Glutamatergic neuron (in vitro differentiated cells): ENCODE measurements at regions not wholly inside any gene's neighbourhood (a gene's known extent, or its start where the extent isn't known, plus 50 kb on each side); places are given as distances from the start of the nearest gene placed in this dataset.

Experiments
- DNase-seq: peaks from one replicate; pipeline ENCODE4 v3.0.0; 2022
- H3K27ac Mint-ChIP-seq: one replicate; pipeline ENCODE4 v1.8.0; 2020; ENCODE audit warnings: mild to moderate bottlenecking, mixed read lengths, inconsistent platforms; ENCODE audit not compliant: unreplicated experiment
- H3K27me3 Mint-ChIP-seq: one replicate; pipeline ENCODE4 v1.8.0; 2020; ENCODE audit warnings: mild to moderate bottlenecking, moderate library complexity, mixed read lengths, inconsistent platforms; ENCODE audit not compliant: unreplicated experiment
- H3K36me3 Mint-ChIP-seq: one replicate; pipeline ENCODE4 v1.8.0; 2020; ENCODE audit warnings: mild to moderate bottlenecking, mixed read lengths, inconsistent platforms; ENCODE audit not compliant: unreplicated experiment
- H3K4me1 Mint-ChIP-seq: one replicate; pipeline ENCODE4 v1.8.0; 2020; ENCODE audit warnings: mild to moderate bottlenecking, low read depth, mixed read lengths, inconsistent platforms; ENCODE audit not compliant: unreplicated experiment
- H3K4me3 Mint-ChIP-seq: one replicate; pipeline ENCODE4 v1.8.0; 2020; ENCODE audit warnings: mild to moderate bottlenecking, mixed read lengths, inconsistent platforms; ENCODE audit not compliant: unreplicated experiment
- H3K9me3 Mint-ChIP-seq: one replicate; pipeline ENCODE4 v1.8.0; 2020; ENCODE audit warnings: mild to moderate bottlenecking, moderate library complexity, mixed read lengths, inconsistent platforms; ENCODE audit not compliant: unreplicated experiment
- TF ChIP-seq, protein P1 (sequence below): fragments of 200-600 bp; sonication (generic); IDR thresholded peaks from one replicate; pipeline ENCODE4 v1.5.0; 2021; ENCODE audit not compliant: partially characterized antibody, unreplicated experiment

GRCh38 chr12:128133321-128134073 is 133.5 kb upstream of the TMEM132C start:
- Mint-ChIP-seq H3K36me3 (no peaks in the 10 kb centered on the region), H3K4me3 (no peak overlapping the region), H3K27me3 (no peaks in the 10 kb centered on the region), H3K27ac (no peak overlapping the region), H3K9me3 (peaks cover 6% of the 10 kb centered on the region), H3K4me1 (peaks cover 4% of the 10 kb centered on the region)
- DNase-seq = no peak
- TF ChIP-seq, protein P1, sequence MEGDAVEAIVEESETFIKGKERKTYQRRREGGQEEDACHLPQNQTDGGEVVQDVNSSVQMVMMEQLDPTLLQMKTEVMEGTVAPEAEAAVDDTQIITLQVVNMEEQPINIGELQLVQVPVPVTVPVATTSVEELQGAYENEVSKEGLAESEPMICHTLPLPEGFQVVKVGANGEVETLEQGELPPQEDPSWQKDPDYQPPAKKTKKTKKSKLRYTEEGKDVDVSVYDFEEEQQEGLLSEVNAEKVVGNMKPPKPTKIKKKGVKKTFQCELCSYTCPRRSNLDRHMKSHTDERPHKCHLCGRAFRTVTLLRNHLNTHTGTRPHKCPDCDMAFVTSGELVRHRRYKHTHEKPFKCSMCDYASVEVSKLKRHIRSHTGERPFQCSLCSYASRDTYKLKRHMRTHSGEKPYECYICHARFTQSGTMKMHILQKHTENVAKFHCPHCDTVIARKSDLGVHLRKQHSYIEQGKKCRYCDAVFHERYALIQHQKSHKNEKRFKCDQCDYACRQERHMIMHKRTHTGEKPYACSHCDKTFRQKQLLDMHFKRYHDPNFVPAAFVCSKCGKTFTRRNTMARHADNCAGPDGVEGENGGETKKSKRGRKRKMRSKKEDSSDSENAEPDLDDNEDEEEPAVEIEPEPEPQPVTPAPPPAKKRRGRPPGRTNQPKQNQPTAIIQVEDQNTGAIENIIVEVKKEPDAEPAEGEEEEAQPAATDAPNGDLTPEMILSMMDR = no peak

DNA sequence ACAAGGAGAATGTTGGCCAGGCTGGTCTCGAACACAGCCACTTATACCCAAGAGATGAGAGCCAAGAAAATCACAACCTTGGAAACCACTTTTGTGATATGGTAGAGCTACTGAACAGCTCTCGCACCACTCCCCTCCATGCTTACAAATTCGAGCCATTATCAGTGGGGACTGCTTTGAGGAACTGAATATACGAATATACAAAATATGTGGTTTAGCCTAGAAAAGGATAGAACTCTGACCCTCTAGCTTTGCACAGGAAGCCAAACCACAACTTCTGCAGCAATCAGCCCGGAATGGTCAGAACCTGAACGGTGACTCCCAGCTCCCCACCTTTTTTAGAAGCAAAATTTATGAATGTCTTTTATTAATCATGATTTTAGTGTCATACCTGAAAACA is 129.8 kb upstream of the TMEM132C start:
- TF ChIP-seq, protein P1 = no peak
- H3K27ac Mint-ChIP-seq = no peak overlapping the region
- H3K36me3 Mint-ChIP-seq = no peaks in the 10 kb centered on the region
- DNase-seq = no peak
- H3K27me3 Mint-ChIP-seq = no peaks in the 10 kb centered on the region
- no peaks in the 10 kb centered on the region for H3K9me3 Mint-ChIP-seq
- no peak overlapping the region for H3K4me3 Mint-ChIP-seq
- H3K4me1 Mint-ChIP-seq = peaks cover 4% of the 10 kb centered on the region

- Mint-ChIP-seq H3K27me3 (no peaks in the 10 kb centered on the region), H3K36me3 (no peaks in the 10 kb centered on the region), H3K4me3 (no peak overlapping the region), H3K4me1 (peaks cover 4% of the 10 kb centered on the region), H3K9me3 (no peaks in the 10 kb centered on the region), H3K27ac (no peak overlapping the region)
- TF ChIP-seq, protein P1 = no peak
- no peak for DNase-seq
Observed at GRCh38 chr12:128138125-128138524, 128.8 kb upstream of the TMEM132C start.

- Mint-ChIP-seq H3K4me1 (no peaks in the 10 kb centered on the region), H3K4me3 (no peak overlapping the region), H3K27me3 (no peaks in the 10 kb centered on the region), H3K9me3 (no peaks in the 10 kb centered on the region), H3K27ac (no peak overlapping the region), H3K36me3 (no peaks in the 10 kb centered on the region)
- TF ChIP-seq, protein P1 = no peak
- no peak for DNase-seq
Observed at GRCh38 chr12:128140551-128140950, 126.4 kb upstream of the TMEM132C start.

DNA sequence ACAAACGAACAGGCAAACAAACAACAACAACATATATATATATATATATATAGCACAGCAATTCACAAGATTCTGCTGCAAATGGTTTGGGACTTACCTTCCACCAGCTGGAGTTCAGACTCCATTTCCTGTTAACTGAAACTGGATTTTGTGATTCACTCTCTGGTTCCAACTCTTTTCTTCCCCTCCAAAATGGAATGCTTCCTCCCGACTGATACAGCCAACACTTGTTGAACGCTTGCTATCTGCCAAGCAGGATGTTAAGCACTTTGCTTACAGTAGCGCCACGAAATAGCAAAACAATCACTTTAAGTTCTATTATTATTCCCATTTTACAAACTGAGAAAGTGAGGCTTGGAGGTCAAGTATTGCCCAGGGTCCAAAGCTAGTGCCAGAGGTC is 116.0 kb upstream of the TMEM132C start:
- Mint-ChIP-seq H3K4me3 (no peak overlapping the region), H3K36me3 (peaks cover 3% of the 10 kb centered on the region), H3K27ac (no peak overlapping the region), H3K27me3 (no peaks in the 10 kb centered on the region), H3K9me3 (peaks cover 3% of the 10 kb centered on the region), H3K4me1 (no peaks in the 10 kb centered on the region)
- TF ChIP-seq, protein P1 = no peak
- DNase-seq = no peak
